ENCODE measurements at regions not wholly inside any gene's neighbourhood (a gene's known extent, or its start where the extent isn't known, plus 50 kb on each side); places are given as distances from the start of the nearest gene placed in this dataset.

GRCh38 chr2:45127891-45128290 lies 118.6 kb upstream of the SIX2 start:
- H3K36me3 ChIP-seq, result no peaks in the 10 kb centered on the region
- H3K9ac ChIP-seq (ENCODE audit: low read depth in 2 of 2, low read length in 2 of 2), result no peak overlapping the region
- no peak for DNase-seq
- TF ChIP-seq CTCF (IDR thresholded peaks at IDR 0.05), result no peak
- H3K27me3 ChIP-seq, result no peaks in the 10 kb centered on the region
- no peaks in the 10 kb centered on the region for H3K9me3 ChIP-seq
- H3K4me3 ChIP-seq, result no peak overlapping the region
- H3K4me1 ChIP-seq, result no peaks in the 10 kb centered on the region
- intact Hi-C loops (cut with DNase I), result no loop called here
- no peak overlapping the region for H3K27ac ChIP-seq

GRCh38 chr2:45127321-45127720 lies 118.1 kb upstream of the SIX2 start:
- Histone ChIP-seq H3K36me3 (no peaks in the 10 kb centered on the region), H3K9me3 (no peaks in the 10 kb centered on the region), H3K27me3 (no peaks in the 10 kb centered on the region), H3K4me1 (no peaks in the 10 kb centered on the region), H3K27ac (no peak overlapping the region), H3K9ac (ENCODE audit: low read depth in 2 of 2, low read length in 2 of 2) (no peak overlapping the region), H3K4me3 (no peak overlapping the region)
- no peak for DNase-seq
- intact Hi-C loops (cut with DNase I), result no loop called here
- no peak for TF ChIP-seq CTCF (IDR thresholded peaks at IDR 0.05)

GRCh38 chr2:45125232-45125631 lies 116.0 kb upstream of the SIX2 start:
- TF ChIP-seq CTCF (IDR thresholded peaks at IDR 0.05), result no peak
- intact Hi-C loops (cut with DNase I), result no loop called here
- no peak overlapping the region for H3K27ac ChIP-seq
- no peaks in the 10 kb centered on the region for H3K4me1 ChIP-seq
- H3K9me3 ChIP-seq, result no peaks in the 10 kb centered on the region
- no peaks in the 10 kb centered on the region for H3K36me3 ChIP-seq
- no peak overlapping the region for H3K9ac ChIP-seq (ENCODE audit: low read depth in 2 of 2, low read length in 2 of 2)
- H3K27me3 ChIP-seq, result no peaks in the 10 kb centered on the region
- no peak for DNase-seq
- no peak overlapping the region for H3K4me3 ChIP-seq

GRCh38 chr2:45124456-45124855 lies 115.2 kb upstream of the SIX2 start:
- DNase-seq, result no peak
- Histone ChIP-seq H3K9ac (ENCODE audit: low read depth in 2 of 2, low read length in 2 of 2) (no peak overlapping the region), H3K27ac (no peak overlapping the region), H3K4me3 (no peak overlapping the region), H3K4me1 (no peaks in the 10 kb centered on the region), H3K27me3 (no peaks in the 10 kb centered on the region), H3K36me3 (no peaks in the 10 kb centered on the region), H3K9me3 (no peaks in the 10 kb centered on the region)
- no peak for TF ChIP-seq CTCF (IDR thresholded peaks at IDR 0.05)
- intact Hi-C loops (cut with DNase I), result no loop called here

- no peak overlapping the region for H3K4me3 ChIP-seq
- H3K9ac ChIP-seq (ENCODE audit: low read depth in 2 of 2, low read length in 2 of 2), result no peak overlapping the region
- TF ChIP-seq CTCF (IDR thresholded peaks at IDR 0.05), result no peak
- H3K4me1 ChIP-seq, result no peaks in the 10 kb centered on the region
- intact Hi-C loops (cut with DNase I), result no loop called here
- no peaks in the 10 kb centered on the region for H3K36me3 ChIP-seq
- DNase-seq, result no peak
- no peaks in the 10 kb centered on the region for H3K27me3 ChIP-seq
- H3K27ac ChIP-seq, result no peak overlapping the region
- H3K9me3 ChIP-seq, result no peaks in the 10 kb centered on the region
These were observed 114.4 kb upstream of the SIX2 start for GRCh38 chr2:45123521-45124191.

Measured in colonic mucosa (tissue), 4 donors.